Omental fat pad (tissue), 3 donors: ENCODE measurements at regions not wholly inside any gene's neighbourhood (a gene's known extent, or its start where the extent isn't known, plus 50 kb on each side); places are given as distances from the start of the nearest gene placed in this dataset.

Experiments
- ATAC-seq: fragments of 150-250 bp; one replicate; pipeline ENCODE4 v1.9.1; 2016; ENCODE audit warnings: mild to moderate bottlenecking, moderate library complexity; ENCODE audit not compliant: low FRiP score
- DNase-seq: peaks from one replicate; pipeline ENCODE4 v3.0.0-alpha.2; 2019; ENCODE audit warnings: low spot score
- CTCF ChIP-seq, 3 donors: fragments of 450-650 bp; IDR thresholded peaks; one replicate each; pipeline ENCODE4 v1.5.1; 2016 to 2017; ENCODE audit warnings: antibody characterized with exemption in 3 of 3, mild to moderate bottlenecking in 3 of 3, moderate library complexity in 2 of 3

GRCh38 chr7:41313171-41313570, 389.7 kb downstream of the INHBA start:
- ATAC-seq (no peak), DNase-seq (no peak)
- no peak for TF ChIP-seq CTCF (IDR thresholded peaks at IDR 0.05)

- ATAC-seq (no peak), DNase-seq (no peak)
- no peak for TF ChIP-seq CTCF (IDR thresholded peaks at IDR 0.05)
These were observed 390.7 kb downstream of the INHBA start for GRCh38 chr7:41312235-41312634.

GRCh38 chr7:41311301-41311700, 391.6 kb downstream of the INHBA start:
- DNase-seq (no peak), ATAC-seq (no peak)
- no peak for TF ChIP-seq CTCF (IDR thresholded peaks at IDR 0.05)

- ATAC-seq (no peak), DNase-seq (no peak)
- TF ChIP-seq CTCF (IDR thresholded peaks at IDR 0.05) = no peak
These were observed 396.4 kb downstream of the INHBA start for GRCh38 chr7:41306486-41306885.

- ATAC-seq = no peak
- no peak for TF ChIP-seq CTCF (IDR thresholded peaks at IDR 0.05)
- no peak for DNase-seq
These were observed 397.9 kb downstream of the INHBA start for GRCh38 chr7:41305001-41305400.

GRCh38 chr7:41303709-41304108, 399.2 kb downstream of the INHBA start:
- DNase-seq (no peak), ATAC-seq (no peak)

GRCh38 chr7:41298409-41298808, 404.5 kb downstream of the INHBA start:
- DNase-seq (no peak), ATAC-seq (no peak)
- TF ChIP-seq CTCF (IDR thresholded peaks at IDR 0.05) = no peak

More at GRCh38 chr7:41303709-41304108, 399.2 kb downstream of the INHBA start:
- no peak for TF ChIP-seq CTCF (IDR thresholded peaks at IDR 0.05)
